Motor neuron (in vitro differentiated cells): ENCODE measurements at regions not wholly inside any gene's neighbourhood (a gene's known extent, or its start where the extent isn't known, plus 50 kb on each side); places are given as distances from the start of the nearest gene placed in this dataset.
A peak's percentile ranks its signal among the peaks of the same experiment; 100 is the strongest.

Experiments
- ATAC-seq, 8 experiments: fragments of 200-7000 bp; cut with Tn5 transposase; replicated peaks in 6 of 8; 2 replicates each; pipeline ENCODE4 v1.8.0; 2021; ENCODE audit warnings: mild to moderate bottlenecking in 8 of 8, moderate library complexity in 8 of 8
- H3K27ac ChIP-seq, 2 donors: fragments of 250-450 bp; sonication (Bioruptor Pico); 2 replicates each; pipeline ENCODE4 v1.9.0; 2021; ENCODE audit warnings: antibody characterized with exemption in 2 of 2, mild to moderate bottlenecking in 2 of 2, moderate library complexity in 1 of 2
- H3K4me1 ChIP-seq, 2 donors: fragments of 250-450 bp; sonication (Bioruptor Pico); replicated peaks in 1 of 2; 2 replicates each; pipeline ENCODE4 v1.6.1; 2021; ENCODE audit warnings: antibody characterized with exemption in 2 of 2, mild to moderate bottlenecking in 2 of 2, moderate library complexity in 1 of 2
- H3K4me3 ChIP-seq, 5 donors: fragments of 250-450 bp; sonication (Bioruptor Pico); 2 replicates each; pipeline ENCODE4 v1.9.0; 2021; ENCODE audit warnings: antibody characterized with exemption in 5 of 5, mild to moderate bottlenecking in 5 of 5, moderate library complexity in 4 of 5
- WGBS, 10 experiments: fragments of 450-650 bp; shearing (Covaris generic); methylation state at CpG; one replicate each; pipeline ENCODE4 v1.0.0; 2022; 5-methylcytosine and 5-hydroxymethylcytosine counted together
- in situ Hi-C, 9 experiments: fragments of 400-800 bp; cut with MboI; loops; one replicate each; pipeline ENCODE4 v1.15.0; 2021; ENCODE audit warnings: low sequenced_read_pairs in 9 of 9, low pct_unique_long_range_greater_than_20kb in 2 of 9; ENCODE audit not compliant: unreplicated experiment in 9 of 9

DNA sequence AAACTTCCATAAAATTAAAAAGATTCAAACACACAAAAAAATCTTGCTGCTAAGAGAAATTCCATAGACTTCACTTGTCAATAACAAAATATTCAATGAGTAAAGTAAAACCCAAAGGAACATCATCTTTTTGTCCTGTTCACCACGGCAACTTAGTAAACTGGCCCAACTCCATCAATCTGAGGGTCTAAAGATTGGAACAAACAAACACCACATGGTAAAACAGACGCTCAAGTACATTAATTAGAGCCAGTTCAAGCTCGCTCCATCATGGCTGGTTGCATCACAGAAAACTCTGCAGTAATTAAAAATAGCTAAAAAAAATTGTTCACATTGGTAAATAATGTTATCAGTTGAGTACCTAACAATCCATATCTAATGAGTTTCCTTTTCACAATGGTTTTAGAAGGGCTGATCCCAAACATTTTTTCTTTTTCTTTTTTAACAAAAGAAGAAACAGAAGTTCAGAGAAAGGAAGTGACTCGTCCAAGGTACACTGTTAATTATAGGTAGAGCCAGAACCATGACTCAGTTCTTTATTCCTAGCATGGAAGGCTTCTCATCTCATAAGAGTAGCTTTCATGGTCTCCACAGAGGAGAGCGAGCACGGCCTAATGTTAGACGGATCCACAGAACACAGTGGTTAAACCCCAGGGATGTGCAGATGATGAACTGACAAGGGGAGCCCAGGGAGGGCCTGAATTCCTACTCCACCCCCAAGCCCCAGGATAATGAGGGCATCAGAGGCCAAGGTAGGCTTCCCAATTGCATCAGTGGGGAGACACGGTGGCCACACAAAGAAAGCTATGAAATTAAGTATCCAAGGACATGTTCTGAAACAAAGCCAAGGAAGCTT, 79.2 kb upstream of the ARHGEF3 start:
- Histone ChIP-seq H3K27ac (no peak overlapping the region), H3K4me1 (no peaks in the 10 kb centered on the region), H3K4me3 (no peak overlapping the region)
- peak in 1 of 8 experiments; percentile 51 for ATAC-seq
- WGBS, 10 experiments, result 45 to 97% (median 83%) methylated on average over 2 to 7 of the region's 8 CpGs
- in situ Hi-C loops, result no loop called here

DNA sequence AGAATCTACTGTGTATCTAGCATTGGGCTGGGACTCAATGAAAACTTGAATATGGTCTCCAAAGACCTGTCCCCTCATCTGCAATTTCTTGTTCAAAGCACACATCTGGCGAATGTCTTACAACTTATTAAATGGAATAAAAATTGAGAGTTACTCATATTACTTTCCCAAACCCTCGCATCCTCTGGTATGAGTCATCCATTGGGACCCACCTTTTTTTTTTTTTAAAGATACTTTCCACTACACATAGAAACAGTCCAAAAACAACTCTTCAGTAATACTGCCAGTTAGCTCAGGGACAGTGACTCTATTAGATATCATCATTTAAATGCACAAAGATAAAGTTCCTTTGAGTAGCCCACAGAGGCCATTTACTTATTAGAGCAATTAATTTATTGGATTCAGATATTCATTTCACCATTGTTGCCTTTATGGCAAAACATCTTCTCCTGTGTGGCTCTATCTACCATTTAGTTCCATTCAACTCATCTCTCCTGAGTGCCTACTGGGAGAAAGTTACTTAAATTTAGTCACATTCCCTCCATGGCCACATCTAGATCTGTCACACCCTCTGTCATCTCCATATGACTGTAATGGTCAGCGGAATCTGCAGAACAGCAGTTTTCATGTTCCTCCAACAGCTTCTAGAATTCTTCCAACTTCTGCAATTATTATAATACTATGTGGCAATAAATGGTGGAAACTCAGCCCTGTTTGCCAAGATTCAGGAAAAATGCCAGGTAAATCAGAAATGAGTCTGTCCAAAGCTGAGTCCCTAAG, 77.9 kb upstream of the ARHGEF3 start:
- H3K4me1 ChIP-seq, result peaks cover 0 to under 1% of the 10 kb centered on the region in 2 donors
- in situ Hi-C loops, result no loop called here
- no peak overlapping the region for H3K27ac ChIP-seq
- 0 to 100% (median 45%) methylated on average over 1 to 2 of the region's 3 CpGs; no CpG with 5 or more reads in 2 of the 10 experiments for WGBS, 10 experiments
- peak in 2 of 8 experiments; percentile 91 to 96 for ATAC-seq
- no peak overlapping the region for H3K4me3 ChIP-seq

DNA sequence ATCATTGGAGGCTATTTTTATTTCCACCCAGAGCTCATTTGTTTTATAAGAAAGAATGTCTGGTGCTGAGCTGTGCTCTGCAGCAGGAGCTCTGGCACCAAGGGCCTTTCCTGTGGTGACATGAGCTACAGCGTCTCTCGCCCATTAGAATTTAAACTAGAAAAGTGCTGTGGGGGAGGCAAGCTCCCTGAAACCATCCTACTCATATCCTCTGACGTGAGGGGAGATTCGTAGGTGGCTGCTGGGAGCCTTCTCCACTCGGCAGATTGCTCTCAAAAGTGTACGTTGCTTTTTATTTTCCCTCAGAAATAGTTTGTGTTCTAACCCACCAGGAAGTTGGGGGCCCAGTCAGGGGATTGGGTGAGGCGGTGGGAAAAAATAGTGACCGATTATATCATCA, 76.3 kb upstream of the ARHGEF3 start:
- Histone ChIP-seq H3K4me1 (peaks cover 7 to 8% of the 10 kb centered on the region in 2 donors), H3K4me3 (no peak overlapping the region), H3K27ac (no peak overlapping the region)
- 42 to 100% (median 67%) methylated on average over 1 to 6 of the region's 8 CpGs; no CpG with 5 or more reads in 3 of the 10 experiments for WGBS, 10 experiments
- in situ Hi-C loops, result no loop called here
- ATAC-seq, result peak in 2 of 8 experiments; percentile 36 to 50

- in situ Hi-C loops, result no loop called here
- 50 to 100% (median 98%) methylated on average over 1 to 3 of the region's 3 CpGs for WGBS, 10 experiments
- ATAC-seq, result no peak
- Histone ChIP-seq H3K4me1 (peaks cover 7 to 8% of the 10 kb centered on the region in 2 donors), H3K27ac (no peak overlapping the region), H3K4me3 (no peak overlapping the region)
Measured at GRCh38 chr3:56876916-56877315, 75.2 kb upstream of the ARHGEF3 start.

GRCh38 chr3:56874269-56874668, 72.5 kb upstream of the ARHGEF3 start:
- in situ Hi-C loops, result no loop called here
- 67 to 100% (median 79%) methylated on average over 1 to 4 of the region's 4 CpGs; no CpG with 5 or more reads in 1 of the 10 experiments for WGBS, 10 experiments
- peak in 1 of 8 experiments; percentile 36 for ATAC-seq
- no peak overlapping the region for H3K4me3 ChIP-seq
- H3K27ac ChIP-seq, result no peak overlapping the region
- H3K4me1 ChIP-seq, result peaks cover 7 to 8% of the 10 kb centered on the region in 2 donors

DNA sequence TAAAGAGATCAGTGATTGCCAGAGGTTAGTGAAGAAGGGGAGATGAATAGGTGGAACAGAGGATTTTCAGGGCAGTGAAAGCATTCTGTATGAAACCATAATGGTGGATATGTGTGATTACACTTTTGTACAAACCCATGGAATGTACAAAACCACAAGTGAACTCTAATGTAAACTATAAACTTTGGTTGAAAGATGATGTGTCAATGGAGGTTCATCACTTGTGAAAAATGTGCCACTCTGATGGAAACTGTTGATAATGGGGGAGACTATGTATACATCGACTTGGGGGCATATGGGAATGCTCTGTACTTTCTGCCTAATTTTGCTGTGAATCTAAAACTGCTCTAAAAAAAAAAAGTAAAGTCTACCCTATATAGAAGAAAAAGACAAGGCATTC, 68.7 kb upstream of the ARHGEF3 start:
- peaks cover 7 to 8% of the 10 kb centered on the region in 2 donors for H3K4me1 ChIP-seq
- H3K27ac ChIP-seq, result no peak overlapping the region
- no peak for ATAC-seq
- 0 to 100% (median 71%) methylated on average over 1 of the region's 1 CpG; no CpG with 5 or more reads in 3 of the 10 experiments for WGBS, 10 experiments
- in situ Hi-C loops, result no loop called here
- H3K4me3 ChIP-seq, result no peak overlapping the region

GRCh38 chr3:56869157-56869889, 67.6 kb upstream of the ARHGEF3 start:
- in situ Hi-C loops, result no loop called here
- WGBS, 10 experiments, result 59 to 100% (median 79%) methylated on average over 1 to 6 of the region's 6 CpGs
- ATAC-seq, result no peak

DNA sequence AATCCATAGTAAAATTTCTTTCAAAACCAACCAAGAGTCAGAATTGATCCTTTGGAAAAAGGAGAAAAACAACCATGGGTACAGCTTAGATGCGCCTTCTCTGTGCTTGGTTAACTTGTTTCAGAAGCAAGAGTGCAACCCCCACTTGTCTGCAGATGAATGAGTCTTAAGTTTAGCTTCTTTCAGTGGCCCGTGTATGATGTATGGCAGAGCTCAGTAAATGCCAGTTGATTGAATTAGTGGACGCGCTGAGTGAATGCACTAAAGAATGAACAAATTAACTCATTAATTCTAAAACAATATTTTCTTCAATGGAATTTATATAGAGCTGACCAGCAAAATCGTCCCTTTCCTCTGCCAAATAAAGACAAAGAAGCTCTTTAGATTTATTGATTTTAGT, 67.0 kb upstream of the ARHGEF3 start:
- no peak for ATAC-seq
- Histone ChIP-seq H3K27ac (no peak overlapping the region), H3K4me1 (peaks cover 0 to 4% of the 10 kb centered on the region in 2 donors), H3K4me3 (no peak overlapping the region)
- in situ Hi-C loops, result no loop called here
- 56 to 100% (median 73%) methylated on average over 3 to 5 of the region's 5 CpGs; no CpG with 5 or more reads in 1 of the 10 experiments for WGBS, 10 experiments

More at GRCh38 chr3:56869157-56869889, 67.6 kb upstream of the ARHGEF3 start:
- H3K4me1 ChIP-seq, result peaks cover 5 to 8% of the 10 kb centered on the region in 2 donors
- H3K4me3 ChIP-seq, result no peak overlapping the region
- no peak overlapping the region for H3K27ac ChIP-seq

- Histone ChIP-seq H3K4me1 (peaks cover 3 to 4% of the 10 kb centered on the region in 2 donors), H3K4me3 (no peak overlapping the region), H3K27ac (no peak overlapping the region)
- no peak for ATAC-seq
- in situ Hi-C loops, result no loop called here
- WGBS, 10 experiments, result 87 to 100% (median 100%) methylated on average over 1 to 4 of the region's 4 CpGs; no CpG with 5 or more reads in 2 of the 10 experiments
Measured at GRCh38 chr3:56867671-56868070, 65.9 kb upstream of the ARHGEF3 start.

- no peak overlapping the region for H3K4me3 ChIP-seq
- no peak for ATAC-seq
- H3K27ac ChIP-seq, result no peak overlapping the region
- H3K4me1 ChIP-seq, result peaks cover 9 to 11% of the 10 kb centered on the region in 2 donors
- in situ Hi-C loops, result no loop called here
- WGBS, 10 experiments, result 40 to 93% (median 75%) methylated on average over 1 to 6 of the region's 6 CpGs
Measured at GRCh38 chr3:56864918-56865524, 63.3 kb upstream of the ARHGEF3 start.

- Histone ChIP-seq H3K27ac (no peak overlapping the region), H3K4me1 (peaks cover 9 to 11% of the 10 kb centered on the region in 2 donors), H3K4me3 (no peak overlapping the region)
- in situ Hi-C loops, result no loop called here
- no peak for ATAC-seq
Measured at GRCh38 chr3:56864090-56864489, 62.3 kb upstream of the ARHGEF3 start.

DNA sequence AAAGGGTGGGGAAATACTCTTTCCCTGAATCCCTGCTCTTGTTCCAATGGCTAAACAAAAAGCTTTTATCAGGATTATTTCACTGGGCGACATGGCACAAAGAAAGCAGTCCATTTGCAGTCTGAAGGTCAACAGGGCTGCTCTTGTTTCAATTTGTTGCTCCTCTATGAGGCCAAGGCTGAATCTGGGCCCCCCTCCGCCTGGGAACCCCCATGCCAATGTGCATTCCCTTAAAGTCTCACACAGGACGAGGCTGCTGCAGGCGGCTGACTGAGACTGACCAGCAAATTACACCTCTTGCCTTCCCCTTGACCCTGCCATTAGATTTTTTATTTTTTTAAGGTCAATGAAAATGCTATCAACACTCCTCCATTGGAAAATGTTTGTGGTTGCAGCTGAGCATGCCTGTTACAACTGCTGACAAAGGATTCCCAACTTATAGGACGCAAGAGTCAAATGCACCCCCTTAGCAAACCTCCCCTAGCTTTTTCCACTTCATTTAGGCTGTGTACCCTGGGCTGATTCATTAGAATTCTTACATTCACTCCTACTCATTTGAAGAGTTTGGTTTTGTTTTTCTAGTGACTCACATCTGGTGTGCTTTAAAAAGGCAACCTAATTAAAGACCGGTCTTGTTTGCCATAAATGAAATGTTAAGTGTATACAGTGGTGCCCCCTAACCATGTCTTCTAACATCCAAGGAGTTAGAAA, 60.8 kb upstream of the ARHGEF3 start:
- WGBS, 10 experiments, result 17 to 100% (median 60%) methylated on average over 1 to 6 of the region's 6 CpGs; no CpG with 5 or more reads in 1 of the 10 experiments
- peak in 6 of 8 experiments; percentile 10 to 43 (median 29) for ATAC-seq
- in situ Hi-C loops, result no loop called here
- H3K27ac ChIP-seq, result no peak overlapping the region
- H3K4me3 ChIP-seq, result no peak overlapping the region
- peaks cover 9 to 11% of the 10 kb centered on the region in 2 donors for H3K4me1 ChIP-seq
